Osteoblast (primary cell): ENCODE measurements at regions not wholly inside any gene's neighbourhood (a gene's known extent, or its start where the extent isn't known, plus 50 kb on each side); places are given as distances from the start of the nearest gene placed in this dataset.

ENCODE experiments used
- DNase-seq: peaks from one replicate; pipeline ENCODE4 v3.0.0; 2011; ENCODE audit warnings: low spot score, mixed read lengths; ENCODE audit not compliant: insufficient read length; ENCODE audit errors: missing footprints
- H2AFZ ChIP-seq: 2 replicates; pipeline ENCODE4 v1.6.0; 2011; ENCODE audit warnings: mild to moderate bottlenecking, low read length
- H3K27ac ChIP-seq: 2 replicates; pipeline ENCODE4 v1.5.1; 2011; ENCODE audit warnings: mild to moderate bottlenecking, low read depth, low read length, moderate library complexity
- H3K27me3 ChIP-seq: 2 replicates; pipeline ENCODE4 v1.6.0; 2012; ENCODE audit warnings: mild to moderate bottlenecking, control low read depth, inconsistent platforms, low read length, moderate library complexity; ENCODE audit not compliant: insufficient read depth
- H3K36me3 ChIP-seq: 2 replicates; pipeline ENCODE4 v1.5.1; 2011; ENCODE audit warnings: mild to moderate bottlenecking, low read length, control low read depth, moderate library complexity; ENCODE audit not compliant: insufficient read depth
- H3K4me1 ChIP-seq: 2 replicates; pipeline ENCODE4 v1.5.1; 2011; ENCODE audit warnings: mild to moderate bottlenecking, low read length, control low read depth, moderate library complexity; ENCODE audit not compliant: insufficient read depth
- H3K4me2 ChIP-seq: 2 replicates; pipeline ENCODE4 v1.6.0; 2011; ENCODE audit warnings: mild to moderate bottlenecking, low read length; ENCODE audit not compliant: insufficient read depth
- H3K4me3 ChIP-seq: fragments of 200-600 bp; sonication (generic); 3 replicates; pipeline ENCODE4 v1.5.1; 2012; ENCODE audit warnings: mild to moderate bottlenecking, low read length, inconsistent platforms; ENCODE audit not compliant: insufficient read depth
- H3K79me2 ChIP-seq: 2 replicates; pipeline ENCODE4 v1.6.0; 2012; ENCODE audit warnings: mild to moderate bottlenecking, low read length, control low read depth, inconsistent platforms; ENCODE audit not compliant: insufficient read depth
- H3K9me3 ChIP-seq: 2 replicates; pipeline ENCODE4 v1.5.1; 2011; ENCODE audit warnings: low read depth, low read length, control low read depth
- H4K20me1 ChIP-seq: 2 replicates; pipeline ENCODE4 v1.6.0; 2012; ENCODE audit warnings: mild to moderate bottlenecking, low read length, control low read depth; ENCODE audit not compliant: insufficient read depth
- TF ChIP-seq, protein P1 (sequence below): IDR thresholded peaks from 2 replicates; pipeline ENCODE4 v1.5.1; 2011; ENCODE audit warnings: mild to moderate bottlenecking, low read depth, low read length, moderate library complexity; ENCODE audit errors: extremely low read depth

DNA sequence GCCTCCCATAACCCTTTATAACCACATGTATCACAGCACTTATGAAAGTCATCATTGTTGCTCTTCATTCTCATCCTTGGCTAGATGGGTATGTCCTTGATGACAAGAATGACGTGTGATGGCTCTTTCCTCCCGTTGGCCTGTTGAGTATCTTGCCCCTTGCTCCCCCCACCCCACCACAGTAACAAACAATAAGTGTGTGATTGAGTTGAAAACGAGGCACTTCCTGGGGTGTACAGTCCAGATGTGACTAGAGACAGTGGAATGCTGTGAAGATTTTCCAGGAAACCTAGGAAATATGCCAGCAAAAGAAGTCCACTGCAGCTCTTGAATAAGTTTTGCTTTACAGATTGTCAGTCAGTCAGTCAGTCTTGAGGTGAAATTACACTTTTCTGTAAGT is 262.5 kb downstream of the ELAVL2 start:
- Histone ChIP-seq H3K4me2 (no peak overlapping the region), H3K27ac (no peak overlapping the region), H3K36me3 (no peaks in the 10 kb centered on the region), H2AFZ (no peak overlapping the region), H3K9me3 (peaks cover 2% of the 10 kb centered on the region), H3K4me1 (no peaks in the 10 kb centered on the region), H3K4me3 (no peak overlapping the region), H3K79me2 (no peaks in the 10 kb centered on the region), H3K27me3 (no peaks in the 10 kb centered on the region), H4K20me1 (no peaks in the 10 kb centered on the region)
- DNase-seq: no peak
- TF ChIP-seq, protein P1, sequence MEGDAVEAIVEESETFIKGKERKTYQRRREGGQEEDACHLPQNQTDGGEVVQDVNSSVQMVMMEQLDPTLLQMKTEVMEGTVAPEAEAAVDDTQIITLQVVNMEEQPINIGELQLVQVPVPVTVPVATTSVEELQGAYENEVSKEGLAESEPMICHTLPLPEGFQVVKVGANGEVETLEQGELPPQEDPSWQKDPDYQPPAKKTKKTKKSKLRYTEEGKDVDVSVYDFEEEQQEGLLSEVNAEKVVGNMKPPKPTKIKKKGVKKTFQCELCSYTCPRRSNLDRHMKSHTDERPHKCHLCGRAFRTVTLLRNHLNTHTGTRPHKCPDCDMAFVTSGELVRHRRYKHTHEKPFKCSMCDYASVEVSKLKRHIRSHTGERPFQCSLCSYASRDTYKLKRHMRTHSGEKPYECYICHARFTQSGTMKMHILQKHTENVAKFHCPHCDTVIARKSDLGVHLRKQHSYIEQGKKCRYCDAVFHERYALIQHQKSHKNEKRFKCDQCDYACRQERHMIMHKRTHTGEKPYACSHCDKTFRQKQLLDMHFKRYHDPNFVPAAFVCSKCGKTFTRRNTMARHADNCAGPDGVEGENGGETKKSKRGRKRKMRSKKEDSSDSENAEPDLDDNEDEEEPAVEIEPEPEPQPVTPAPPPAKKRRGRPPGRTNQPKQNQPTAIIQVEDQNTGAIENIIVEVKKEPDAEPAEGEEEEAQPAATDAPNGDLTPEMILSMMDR: no peak

DNA sequence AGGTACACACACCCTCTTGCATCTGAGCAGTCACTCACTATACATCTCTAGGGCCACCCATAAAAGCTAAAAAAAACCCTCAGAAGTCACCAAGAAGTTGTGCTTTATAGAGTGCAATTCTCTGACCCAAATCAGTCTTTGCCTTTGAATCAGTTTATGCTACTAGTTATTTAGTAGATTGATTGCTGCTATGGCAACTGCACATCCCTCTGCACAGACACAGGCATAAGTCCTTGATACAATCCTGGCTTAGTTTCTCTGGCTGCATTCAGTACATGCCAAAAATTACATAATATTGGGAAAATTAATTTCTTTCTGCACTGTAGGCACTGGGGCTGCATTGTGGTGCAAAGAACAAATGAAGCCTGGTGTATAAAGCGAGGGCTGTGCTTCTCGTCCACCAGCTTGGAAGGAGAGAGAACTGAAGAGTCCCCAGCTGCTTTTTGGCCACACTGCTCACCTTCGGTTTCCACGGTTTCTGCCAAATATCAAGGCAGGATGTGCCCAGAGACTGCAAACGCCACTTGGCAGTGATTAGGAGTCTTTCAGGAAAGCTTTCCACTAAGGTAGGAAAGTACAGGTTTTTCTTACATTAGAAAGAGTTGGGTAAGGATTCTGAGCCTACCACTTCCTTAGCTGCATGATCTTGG is 258.4 kb downstream of the ELAVL2 start:
- no peaks in the 10 kb centered on the region for H4K20me1 ChIP-seq
- TF ChIP-seq, protein P1: no peak
- no peaks in the 10 kb centered on the region for H3K36me3 ChIP-seq
- no peak for DNase-seq
- no peak overlapping the region for H3K4me3 ChIP-seq
- no peak overlapping the region for H3K27ac ChIP-seq
- H3K9me3 ChIP-seq: no peaks in the 10 kb centered on the region
- H2AFZ ChIP-seq: no peak overlapping the region
- no peak overlapping the region for H3K4me2 ChIP-seq
- no peaks in the 10 kb centered on the region for H3K4me1 ChIP-seq
- no peaks in the 10 kb centered on the region for H3K27me3 ChIP-seq
- H3K79me2 ChIP-seq: no peaks in the 10 kb centered on the region

DNA sequence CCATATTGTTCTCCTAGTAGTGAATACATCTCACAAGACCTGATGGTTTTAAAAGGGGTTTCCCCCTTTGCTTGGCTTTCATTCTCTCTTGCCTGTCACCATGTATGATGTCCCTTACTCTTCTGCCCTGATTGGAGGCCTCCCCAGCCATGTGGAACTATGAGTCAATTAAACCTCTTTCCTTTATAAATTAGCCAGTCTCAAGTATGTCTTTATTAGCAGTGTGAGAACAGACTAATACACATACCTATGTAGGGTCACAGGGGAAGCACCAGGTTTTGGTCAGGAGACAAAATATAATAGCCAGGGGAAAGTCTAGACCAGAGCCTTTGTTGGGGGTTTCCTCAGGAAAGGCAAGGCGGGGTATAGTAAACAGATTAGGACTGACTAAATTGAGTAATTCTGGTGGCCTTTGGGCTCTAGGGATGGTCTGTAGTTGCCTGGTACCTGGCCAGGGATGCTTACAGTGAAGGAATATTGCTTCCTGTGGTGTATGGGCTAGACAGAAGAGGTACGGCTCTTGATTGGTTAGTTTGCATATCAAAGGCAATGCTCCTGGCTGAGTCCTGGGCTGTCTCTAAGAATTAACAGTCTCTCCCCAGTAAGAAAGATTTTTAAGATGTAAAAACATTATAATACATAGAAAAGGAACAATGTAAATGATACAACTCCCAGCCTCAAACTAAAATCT is 254.5 kb downstream of the ELAVL2 start:
- H3K27ac ChIP-seq: no peak overlapping the region
- H3K79me2 ChIP-seq: no peaks in the 10 kb centered on the region
- no peak overlapping the region for H2AFZ ChIP-seq
- no peaks in the 10 kb centered on the region for H3K9me3 ChIP-seq
- TF ChIP-seq, protein P1: no peak
- no peaks in the 10 kb centered on the region for H3K27me3 ChIP-seq
- no peak overlapping the region for H3K4me2 ChIP-seq
- H3K4me1 ChIP-seq: no peaks in the 10 kb centered on the region
- H3K36me3 ChIP-seq: no peaks in the 10 kb centered on the region
- no peak for DNase-seq
- H4K20me1 ChIP-seq: no peaks in the 10 kb centered on the region
- H3K4me3 ChIP-seq: no peak overlapping the region

DNA sequence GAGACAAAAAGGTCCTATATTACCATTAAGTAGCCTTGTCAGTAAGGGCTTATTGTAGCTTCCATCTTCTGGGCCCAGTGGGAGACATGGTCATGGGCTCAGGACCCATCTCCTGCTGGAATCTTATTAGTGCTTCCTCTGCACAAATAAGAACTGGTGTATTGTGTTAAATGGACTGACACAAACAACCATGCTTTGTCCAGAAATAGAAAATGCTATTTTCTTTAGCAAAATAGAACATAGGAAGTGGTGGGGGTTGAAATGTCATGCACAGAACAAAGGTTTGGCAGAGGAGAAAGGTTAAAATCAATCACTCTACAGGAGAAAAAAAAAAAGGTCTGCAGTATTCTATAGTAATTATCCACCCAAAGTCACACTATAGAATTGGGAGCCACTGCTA is 252.2 kb downstream of the ELAVL2 start:
- DNase-seq: no peak
- no peak overlapping the region for H3K27ac ChIP-seq
- H3K27me3 ChIP-seq: no peaks in the 10 kb centered on the region
- no peaks in the 10 kb centered on the region for H3K4me1 ChIP-seq
- TF ChIP-seq, protein P1: no peak
- H3K9me3 ChIP-seq: no peaks in the 10 kb centered on the region
- H3K36me3 ChIP-seq: no peaks in the 10 kb centered on the region
- no peaks in the 10 kb centered on the region for H3K79me2 ChIP-seq
- H2AFZ ChIP-seq: no peak overlapping the region
- H3K4me3 ChIP-seq: no peak overlapping the region
- no peaks in the 10 kb centered on the region for H4K20me1 ChIP-seq
- H3K4me2 ChIP-seq: no peak overlapping the region
